BJ (cell line): ENCODE measurements at regions not wholly inside any gene's neighbourhood (a gene's known extent, or its start where the extent isn't known, plus 50 kb on each side); places are given as distances from the start of the nearest gene placed in this dataset.

Experiments
- CTCF ChIA-PET: fragments of 350-600 bp; formaldehyde crosslinking; extraction: SDS; loops from one replicate; lab custom pipeline; 2021; ENCODE audit warnings: antibody characterized with exemption, inconsistent platforms; lab: Yijun Ruan, JAX
- POLR2A ChIA-PET: fragments of 300-600 bp; sonication (Branson Sonifier 250); formaldehyde crosslinking; extraction: SDS; loops from one replicate; lab custom pipeline; 2021; ENCODE audit warnings: antibody characterized with exemption; lab: Charles Lee
- DNase-seq: peaks from one replicate; pipeline ENCODE4 v3.0.0-alpha.2; 2011; ENCODE audit warnings: low read depth
- H3K27me3 ChIP-seq: 2 replicates; pipeline ENCODE4 v1.6.0; 2011; ENCODE audit warnings: low read length; ENCODE audit not compliant: control insufficient read depth, insufficient read depth
- H3K36me3 ChIP-seq: 2 replicates; pipeline ENCODE4 v1.5.1; 2011; ENCODE audit warnings: low read length; ENCODE audit not compliant: control insufficient read depth, insufficient read depth
- H3K4me3 ChIP-seq: 2 replicates; pipeline ENCODE4 v1.5.1; 2011; ENCODE audit warnings: low read depth, mild to moderate bottlenecking, control low read depth, low read length
- TF ChIP-seq, protein P1 (sequence below): IDR thresholded peaks from 2 replicates; pipeline ENCODE4 v1.5.1; 2011; ENCODE audit warnings: low read depth, mild to moderate bottlenecking, control low read depth, inconsistent platforms, low read length, moderate library complexity; ENCODE audit not compliant: insufficient read depth

DNA sequence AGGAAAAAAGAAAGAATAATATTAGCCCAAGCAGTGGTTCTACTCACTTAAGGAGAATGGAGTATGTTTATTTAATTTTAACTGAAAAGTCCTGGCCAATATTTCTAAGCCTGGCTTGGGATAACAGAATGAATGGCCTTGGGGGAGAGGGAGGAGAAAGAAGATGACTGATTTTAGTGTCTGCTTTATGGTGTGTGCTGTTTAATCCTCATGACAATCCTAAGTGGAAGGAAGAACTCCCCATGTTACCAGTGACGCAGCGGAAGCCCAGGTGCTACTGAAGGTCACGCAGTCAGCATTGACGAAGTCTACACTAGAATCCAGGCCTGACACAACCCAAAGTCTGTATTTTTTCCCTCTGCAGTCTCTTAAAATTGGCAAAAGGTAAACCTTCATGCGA is 50.5 kb downstream of the PALM2AKAP2 start:
- ChIA-PET POLR2A (no interaction called here), CTCF (interaction anchor here (0.6 kb wide), 1 partner anchor 361 kb away, joined by 3 read pairs; no protein-coding TSS in a partner anchor)
- Histone ChIP-seq H3K36me3 (no peaks in the 10 kb centered on the region; the same call in 1 of the 2 replicates), H3K27me3 (no peaks in the 10 kb centered on the region), H3K4me3 (no peak overlapping the region)
- TF ChIP-seq, protein P1, sequence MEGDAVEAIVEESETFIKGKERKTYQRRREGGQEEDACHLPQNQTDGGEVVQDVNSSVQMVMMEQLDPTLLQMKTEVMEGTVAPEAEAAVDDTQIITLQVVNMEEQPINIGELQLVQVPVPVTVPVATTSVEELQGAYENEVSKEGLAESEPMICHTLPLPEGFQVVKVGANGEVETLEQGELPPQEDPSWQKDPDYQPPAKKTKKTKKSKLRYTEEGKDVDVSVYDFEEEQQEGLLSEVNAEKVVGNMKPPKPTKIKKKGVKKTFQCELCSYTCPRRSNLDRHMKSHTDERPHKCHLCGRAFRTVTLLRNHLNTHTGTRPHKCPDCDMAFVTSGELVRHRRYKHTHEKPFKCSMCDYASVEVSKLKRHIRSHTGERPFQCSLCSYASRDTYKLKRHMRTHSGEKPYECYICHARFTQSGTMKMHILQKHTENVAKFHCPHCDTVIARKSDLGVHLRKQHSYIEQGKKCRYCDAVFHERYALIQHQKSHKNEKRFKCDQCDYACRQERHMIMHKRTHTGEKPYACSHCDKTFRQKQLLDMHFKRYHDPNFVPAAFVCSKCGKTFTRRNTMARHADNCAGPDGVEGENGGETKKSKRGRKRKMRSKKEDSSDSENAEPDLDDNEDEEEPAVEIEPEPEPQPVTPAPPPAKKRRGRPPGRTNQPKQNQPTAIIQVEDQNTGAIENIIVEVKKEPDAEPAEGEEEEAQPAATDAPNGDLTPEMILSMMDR, result no peak
- DNase-seq, result no peak

DNA sequence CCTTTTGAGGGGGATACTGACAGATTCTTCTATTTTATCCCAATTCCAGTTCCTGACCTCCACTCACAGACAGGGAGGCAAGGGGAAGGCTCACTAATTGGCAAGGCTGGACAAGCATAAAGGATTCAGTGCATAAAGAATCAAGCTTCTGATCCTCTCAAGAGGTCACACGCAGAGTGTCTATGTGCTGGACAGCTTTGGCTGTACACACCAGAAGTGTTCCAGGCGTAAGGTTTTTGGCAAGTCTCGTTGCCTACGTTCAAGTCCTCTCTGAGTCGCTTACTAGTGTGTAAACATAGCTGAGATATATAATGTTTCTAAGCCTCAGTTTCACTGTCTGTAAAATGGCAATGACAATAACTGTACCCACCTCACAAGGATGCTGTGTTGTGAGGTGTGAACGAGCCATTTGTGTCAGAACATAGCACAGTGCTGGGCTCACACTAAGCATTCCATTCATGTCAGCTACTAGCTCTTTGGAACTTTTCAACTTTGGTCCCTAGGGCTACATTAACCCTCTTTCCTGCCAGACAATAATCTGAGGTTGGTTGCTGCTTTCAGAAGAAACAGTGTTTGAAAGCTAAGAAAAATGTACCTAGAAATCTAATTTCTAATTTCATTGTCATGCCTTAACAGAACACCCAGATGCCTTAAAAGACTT is 52.1 kb downstream of the PALM2AKAP2 start:
- no peaks in the 10 kb centered on the region for H3K27me3 ChIP-seq
- no peak for DNase-seq
- CTCF ChIA-PET, result interaction anchor here (0.8 to 1.6 kb wide), 2 partner anchors 15 to 56 kb away, joined by 3 to 4 read pairs; no protein-coding TSS in a partner anchor
- H3K4me3 ChIP-seq, result no peak overlapping the region
- POLR2A ChIA-PET, result no interaction called here
- no peaks in the 10 kb centered on the region; the same call in 1 of the 2 replicates for H3K36me3 ChIP-seq
- TF ChIP-seq, protein P1, result no peak

DNA sequence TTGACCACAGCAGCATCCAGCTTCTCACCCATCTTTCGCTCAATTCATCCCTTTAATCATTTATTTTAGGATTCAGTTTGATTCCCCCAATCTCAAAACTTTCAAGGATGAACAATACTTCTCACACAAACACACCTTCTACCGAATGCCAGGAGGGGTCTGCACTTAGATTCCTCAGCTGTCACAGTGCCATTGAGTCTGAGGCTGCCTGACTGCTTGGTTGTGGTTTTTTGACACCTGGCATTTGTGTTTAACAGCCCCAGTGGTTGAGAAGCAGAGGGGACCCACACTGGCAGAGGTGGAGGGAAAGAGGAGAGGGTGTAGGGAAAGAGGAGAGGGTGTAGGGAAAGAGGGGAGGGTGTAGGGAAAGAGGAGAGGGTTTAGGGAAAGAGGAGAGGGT is 54.9 kb downstream of the PALM2AKAP2 start:
- CTCF ChIA-PET, result no interaction called here
- DNase-seq, result no peak
- POLR2A ChIA-PET, result no interaction called here
- TF ChIP-seq, protein P1, result no peak
- H3K36me3 ChIP-seq, result no peaks in the 10 kb centered on the region; the same call in 1 of the 2 replicates
- H3K4me3 ChIP-seq, result no peak overlapping the region
- no peaks in the 10 kb centered on the region for H3K27me3 ChIP-seq

DNA sequence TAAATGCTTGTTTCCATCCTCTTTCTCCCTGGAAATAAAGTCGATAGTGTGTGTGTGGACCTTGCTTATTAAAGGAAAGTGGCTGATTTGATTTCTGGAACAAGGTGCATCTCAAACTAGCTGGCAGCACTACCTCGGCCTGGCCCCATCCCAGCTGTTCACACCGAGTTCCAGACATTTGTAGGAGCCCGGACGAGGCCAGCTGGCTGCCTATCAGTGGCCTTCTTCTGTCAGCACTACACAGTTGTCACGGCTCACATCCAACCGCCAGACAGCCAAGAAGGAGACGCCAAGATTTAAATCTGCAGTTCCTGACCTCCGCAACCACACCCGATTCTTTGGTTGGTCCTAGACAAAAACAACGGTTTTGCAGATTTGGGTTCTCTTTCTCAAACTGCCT is 63.6 kb downstream of the PALM2AKAP2 start:
- ChIA-PET POLR2A (no interaction called here), CTCF (interaction anchor here (0.6 kb wide), 1 partner anchor 270 kb away, joined by 3 read pairs; no protein-coding TSS in a partner anchor)
- no peaks in the 10 kb centered on the region for H3K36me3 ChIP-seq
- H3K4me3 ChIP-seq, result no peak overlapping the region
- TF ChIP-seq, protein P1, result no peak
- no peak for DNase-seq
- H3K27me3 ChIP-seq, result no peaks in the 10 kb centered on the region

DNA sequence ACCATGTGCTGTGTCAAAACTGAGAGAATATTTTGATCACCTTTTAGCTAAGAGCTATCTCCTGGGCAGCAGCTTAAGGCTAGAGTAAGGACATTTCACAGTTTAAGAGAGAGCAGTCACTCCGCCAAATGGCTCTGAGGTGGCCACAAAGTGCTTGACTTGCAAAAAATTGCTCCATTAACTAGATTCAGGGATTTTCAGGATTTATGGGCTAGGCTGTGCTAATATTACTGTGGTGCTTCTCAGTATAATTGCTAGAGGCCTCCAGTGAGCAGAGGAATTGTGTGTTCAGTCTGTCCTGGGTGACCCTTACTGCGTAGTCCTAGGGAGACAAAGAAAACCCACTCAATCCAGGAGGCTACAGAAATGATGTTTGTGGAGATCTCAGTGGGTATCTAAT is 65.2 kb downstream of the PALM2AKAP2 start:
- Histone ChIP-seq H3K27me3 (no peaks in the 10 kb centered on the region), H3K4me3 (no peak overlapping the region), H3K36me3 (no peaks in the 10 kb centered on the region)
- ChIA-PET CTCF (interaction anchor here (1.2 to 1.4 kb wide), 2 partner anchors 14 to 271 kb away, joined by 3 read pairs; no protein-coding TSS in a partner anchor), POLR2A (no interaction called here)
- no peak for DNase-seq
- TF ChIP-seq, protein P1, result no peak
